Hematopoietic multipotent progenitor cell treated with erythropoietin and hydrocortisone succinate and interleukin-3 and kit ligand, for 4 days (in vitro differentiated cells): ENCODE measurements at regions not wholly inside any gene's neighbourhood (a gene's known extent, or its start where the extent isn't known, plus 50 kb on each side); places are given as distances from the start of the nearest gene placed in this dataset.

Experiments
- DNase-seq: peaks from one replicate; pipeline ENCODE4 v3.0.0-alpha.2; 2015

DNA sequence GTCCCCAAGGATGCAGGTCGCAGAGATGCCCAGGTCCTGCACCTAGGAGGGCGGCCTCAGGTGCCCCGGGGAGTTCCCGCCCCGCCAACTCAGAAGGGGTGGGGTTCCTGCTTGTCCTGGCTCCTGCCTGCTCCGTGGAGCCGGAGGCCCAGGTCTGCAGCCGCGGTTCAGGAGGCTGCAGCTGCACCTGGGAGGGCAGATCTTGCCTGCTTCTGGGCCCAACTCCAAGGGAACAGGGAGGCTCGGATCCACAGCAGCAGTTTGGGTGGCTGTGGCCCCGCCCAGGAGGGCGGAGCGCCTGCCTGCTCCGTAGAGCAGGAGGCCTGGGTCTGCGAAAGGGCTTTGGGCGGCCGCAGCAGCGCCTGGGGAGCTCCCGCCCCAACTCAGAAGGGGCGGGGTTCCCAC lies 108.2 kb upstream of the EGR2 start:
- no peak for DNase-seq

DNA sequence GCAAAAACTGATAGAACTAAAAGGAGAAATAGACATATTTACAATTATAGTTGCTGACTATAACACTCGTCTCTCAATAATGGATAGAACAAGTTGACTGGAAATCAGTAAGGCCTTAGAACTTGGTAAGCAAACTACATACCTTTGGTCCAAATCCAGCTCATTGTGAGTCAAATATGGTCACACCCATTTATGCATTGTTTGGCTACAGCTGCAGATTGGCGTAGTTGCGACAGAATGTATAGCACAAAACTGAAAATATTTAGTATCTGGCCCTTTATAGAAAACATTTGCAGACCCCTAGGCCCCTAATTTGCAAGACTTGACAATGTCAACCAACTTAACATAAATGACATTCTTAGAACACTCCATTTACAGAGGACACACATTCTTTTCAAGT lies 103.6 kb upstream of the EGR2 start:
- no peak for DNase-seq

DNA sequence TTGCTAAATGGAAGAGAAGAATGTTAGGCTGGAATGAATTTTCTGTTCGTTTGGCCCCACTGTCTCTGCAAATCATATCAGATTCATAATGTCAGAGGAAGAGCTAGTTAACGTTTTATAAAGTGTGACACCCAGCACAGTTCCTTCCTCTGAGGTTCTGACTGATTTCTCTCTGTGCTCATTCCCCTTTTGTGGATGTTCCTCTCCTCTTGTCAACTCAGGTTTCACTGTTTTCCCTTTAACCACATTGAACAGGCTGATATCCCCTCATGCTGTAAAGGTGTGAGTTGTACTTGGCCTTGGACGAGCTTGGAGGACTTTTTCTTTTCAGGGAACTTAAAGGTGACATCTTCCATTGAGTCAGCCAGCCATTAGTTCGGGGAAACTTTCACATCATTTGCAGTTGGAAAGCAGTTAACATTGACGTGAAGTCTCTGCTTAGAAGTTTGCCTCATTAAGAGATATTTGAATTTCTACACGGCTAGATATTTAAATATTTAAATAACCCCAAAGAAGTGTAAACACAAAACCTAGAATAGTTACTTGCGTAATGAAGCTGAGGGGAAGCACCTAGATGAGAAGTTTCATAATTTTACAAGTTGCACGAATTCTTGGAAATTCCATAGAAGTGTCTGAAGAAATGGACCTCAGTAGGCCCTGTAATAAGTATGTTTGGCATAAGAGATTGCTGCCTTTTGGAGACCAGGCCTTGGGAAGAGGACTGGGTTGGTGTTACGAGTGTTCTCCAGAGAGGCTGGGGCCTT lies 101.5 kb upstream of the EGR2 start:
- no peak for DNase-seq

DNA sequence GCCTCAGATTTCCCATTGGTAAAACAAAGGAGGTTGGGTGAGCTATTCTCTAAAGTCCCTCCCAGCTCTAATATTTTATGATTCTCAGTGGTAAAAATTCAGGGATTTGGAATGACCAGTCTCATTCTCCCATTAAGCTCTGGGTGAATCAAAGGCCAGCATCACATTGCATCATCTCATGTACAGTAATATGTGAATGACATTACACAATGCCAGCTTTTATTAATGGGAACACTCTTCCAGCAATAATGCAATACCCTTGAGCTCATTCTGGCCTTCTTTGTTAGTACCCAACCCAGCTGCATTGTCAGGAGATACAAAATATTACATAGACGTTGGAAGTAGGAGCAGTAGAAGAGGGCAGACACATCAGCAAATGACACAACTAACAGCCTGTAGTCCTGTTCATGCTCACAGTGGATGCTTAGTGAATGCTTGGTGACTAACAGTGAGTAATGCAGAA lies 100.0 kb upstream of the EGR2 start:
- DNase-seq = no peak

DNA sequence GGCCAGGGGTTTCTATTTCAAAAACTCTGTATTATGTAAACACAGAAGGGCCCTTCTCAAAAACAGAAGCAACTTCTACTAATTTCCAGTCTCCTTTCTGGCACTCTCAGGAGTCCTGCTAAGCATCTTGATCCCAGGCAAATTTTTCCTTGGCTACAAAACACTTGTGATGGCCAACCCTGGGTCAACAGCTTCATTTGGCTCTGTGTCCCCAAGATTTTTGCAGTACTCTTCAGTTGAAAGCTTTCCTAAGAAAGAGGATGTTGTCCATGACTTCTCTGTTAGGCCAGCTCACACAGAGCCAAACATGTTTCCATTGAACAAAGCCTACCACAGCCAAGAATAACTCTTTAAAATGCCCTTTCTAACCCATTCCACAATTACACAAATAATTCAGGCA lies 99.0 kb upstream of the EGR2 start:
- no peak for DNase-seq

DNA sequence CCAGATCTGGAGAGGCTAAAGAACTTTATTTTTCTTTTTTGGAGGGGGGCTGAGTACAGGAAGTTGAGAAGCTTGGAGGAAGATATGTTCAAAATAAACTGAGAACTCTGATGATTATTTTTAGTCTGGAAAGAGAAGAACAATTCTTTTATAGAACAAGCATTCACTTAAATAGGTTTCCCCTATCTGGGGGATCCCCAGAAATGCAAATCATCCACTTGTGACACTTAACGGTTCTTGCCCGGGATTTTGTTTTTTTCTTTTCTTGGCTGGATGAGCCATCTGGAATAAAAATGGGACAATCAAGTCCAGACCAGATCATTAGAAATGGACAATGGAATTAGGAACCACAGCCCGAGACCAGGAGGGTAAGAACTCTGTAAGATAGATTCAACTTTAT lies 95.9 kb upstream of the EGR2 start:
- DNase-seq = no peak

DNA sequence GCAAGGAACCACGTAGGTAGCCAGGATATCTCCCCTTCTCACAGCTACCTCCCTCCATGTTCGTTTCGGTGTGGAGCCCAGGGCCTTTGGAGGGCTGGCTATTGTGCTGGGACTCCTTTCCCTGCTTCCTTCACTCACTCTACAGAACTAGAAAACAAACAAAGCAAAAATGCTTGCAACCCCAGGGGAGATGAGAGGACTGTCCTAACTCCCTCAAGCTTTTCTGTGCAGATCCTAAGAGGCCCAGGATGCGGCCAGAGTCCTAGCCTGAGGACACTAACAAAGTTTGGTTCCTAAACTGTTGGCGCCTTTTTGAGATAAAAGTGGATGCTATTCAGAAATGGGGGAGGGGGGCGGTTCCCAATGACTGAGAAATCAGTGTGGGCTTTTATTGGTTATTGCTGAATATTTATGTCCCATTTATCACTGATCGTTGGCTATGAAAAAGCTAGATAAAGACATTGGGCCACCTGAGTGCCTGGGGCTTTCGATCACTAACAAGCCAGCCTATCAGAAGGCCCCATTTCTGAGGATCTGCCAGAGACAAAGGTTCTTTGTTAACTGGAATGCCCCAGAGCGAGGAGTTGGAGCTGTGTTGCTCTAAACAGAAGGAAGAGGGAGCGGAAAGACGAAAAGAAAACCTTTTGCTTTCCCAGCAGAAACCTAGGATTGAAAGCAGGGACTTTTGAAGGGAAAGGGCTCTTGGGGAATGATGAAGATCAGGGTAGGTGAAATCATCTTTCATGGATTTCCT lies 95.2 kb upstream of the EGR2 start:
- no peak for DNase-seq

DNA sequence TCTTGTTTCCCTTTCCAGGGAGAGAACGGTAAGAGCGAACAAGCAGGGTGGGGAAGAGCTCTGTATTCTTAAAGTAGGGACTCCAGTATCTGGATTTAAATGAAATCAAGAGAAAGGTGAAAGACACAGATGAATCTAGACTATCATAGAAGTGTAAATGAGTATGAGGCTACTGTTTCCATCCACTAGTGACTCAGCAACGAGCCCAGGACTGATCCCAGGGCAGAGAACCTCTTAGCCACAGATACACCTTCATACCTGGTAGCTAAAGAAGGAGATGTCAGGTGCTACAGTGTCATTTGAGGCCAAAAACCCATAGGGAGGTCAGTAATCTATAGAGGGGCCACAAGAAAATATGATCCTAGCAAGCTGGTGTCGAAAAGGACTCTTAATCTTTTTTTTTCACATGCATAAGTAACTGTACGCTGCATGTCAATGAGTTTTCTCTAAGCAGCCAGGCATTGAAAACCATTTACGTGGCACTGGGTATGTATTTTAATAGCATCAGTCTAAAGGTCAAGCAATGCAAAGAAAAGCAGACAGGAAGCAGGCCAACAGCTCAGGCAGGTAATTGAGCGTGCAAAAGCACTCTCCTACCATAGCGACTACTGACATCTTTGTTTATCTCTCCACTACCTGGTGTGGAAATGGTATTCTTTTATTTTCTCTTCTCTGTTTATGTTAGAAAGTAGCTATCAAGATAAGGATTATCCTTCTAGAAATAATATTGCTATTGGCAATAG lies 91.5 kb upstream of the EGR2 start:
- DNase-seq = no peak

DNA sequence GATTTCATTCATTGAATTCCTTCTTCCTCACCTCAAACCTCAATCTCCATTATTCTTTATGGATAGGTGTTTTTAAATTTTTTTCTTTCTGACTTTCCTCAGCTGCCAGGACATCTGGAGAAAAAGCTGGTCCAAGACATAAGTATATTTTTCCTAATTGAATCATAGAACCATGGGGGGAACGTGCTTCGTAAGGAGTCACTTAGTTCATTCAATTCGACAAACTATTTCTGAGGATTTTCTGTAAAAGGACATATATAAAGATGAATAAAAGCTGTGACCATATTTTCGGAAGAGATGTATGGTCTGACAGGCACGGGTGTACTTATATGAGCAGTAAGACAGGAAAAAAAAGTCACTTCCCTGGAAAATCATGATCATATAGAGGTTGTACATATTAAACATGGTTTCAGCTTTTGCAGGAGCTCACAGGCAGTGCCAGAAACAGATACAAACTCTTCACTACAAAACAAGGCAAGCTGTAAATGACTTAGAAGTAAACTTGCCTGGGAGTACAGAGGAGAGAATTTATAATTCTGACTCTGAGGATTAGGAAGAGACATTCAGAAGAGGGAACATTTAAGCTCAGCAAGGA lies 88.2 kb upstream of the EGR2 start:
- DNase-seq = no peak

DNA sequence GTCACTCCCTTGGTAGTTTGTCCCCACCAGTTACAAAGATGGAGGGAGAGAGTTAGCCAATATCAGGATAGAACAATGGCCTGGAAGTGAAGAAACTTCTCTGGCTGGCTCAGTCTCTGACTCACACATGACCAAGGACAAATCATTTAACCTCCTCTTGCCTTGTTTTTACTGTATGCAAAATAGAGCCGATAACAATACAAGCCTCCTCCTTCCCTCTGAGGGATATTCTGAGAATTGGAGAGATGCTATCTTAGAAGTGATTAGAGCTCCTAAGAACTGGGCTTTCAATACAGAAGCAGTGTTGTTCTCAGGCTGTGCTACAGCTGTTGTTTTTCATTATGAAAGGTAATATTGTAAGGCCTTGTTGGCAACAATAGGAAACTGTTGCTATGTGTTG lies 87.7 kb upstream of the EGR2 start:
- no peak for DNase-seq

DNA sequence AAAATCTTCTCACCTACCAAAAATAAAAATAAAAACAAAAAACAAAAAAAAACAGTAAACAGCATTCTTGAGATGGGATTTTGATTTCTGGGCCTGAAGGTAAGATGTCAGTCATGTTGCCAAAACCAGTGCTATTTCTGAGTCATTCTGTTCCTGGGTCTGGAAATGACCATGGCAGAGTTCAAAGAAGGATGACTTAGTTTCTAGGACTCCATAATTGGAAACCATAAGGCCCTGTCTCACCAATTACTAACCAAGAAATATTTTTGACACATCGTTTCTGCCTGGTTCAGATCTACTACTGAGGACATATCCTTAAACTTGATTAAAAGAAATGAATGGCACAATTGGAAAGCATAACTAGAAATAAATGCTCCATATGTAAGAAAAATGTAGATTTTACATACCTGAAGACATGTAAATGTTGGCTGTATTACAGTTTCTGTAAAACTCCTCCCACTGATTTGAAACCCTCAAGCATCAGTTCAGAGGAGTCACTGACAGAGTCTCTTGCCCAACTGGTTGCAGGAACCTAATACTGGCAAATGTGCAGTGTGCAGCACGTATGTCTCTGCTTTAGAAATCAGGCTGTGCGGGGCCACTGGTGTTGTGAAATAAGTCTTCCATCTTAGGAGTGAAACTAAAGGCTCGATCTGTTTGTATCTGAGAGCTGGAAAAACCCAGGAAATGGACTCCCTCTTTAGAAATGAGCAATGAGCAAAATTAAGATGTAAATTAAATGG lies 84.8 kb upstream of the EGR2 start:
- no peak for DNase-seq

DNA sequence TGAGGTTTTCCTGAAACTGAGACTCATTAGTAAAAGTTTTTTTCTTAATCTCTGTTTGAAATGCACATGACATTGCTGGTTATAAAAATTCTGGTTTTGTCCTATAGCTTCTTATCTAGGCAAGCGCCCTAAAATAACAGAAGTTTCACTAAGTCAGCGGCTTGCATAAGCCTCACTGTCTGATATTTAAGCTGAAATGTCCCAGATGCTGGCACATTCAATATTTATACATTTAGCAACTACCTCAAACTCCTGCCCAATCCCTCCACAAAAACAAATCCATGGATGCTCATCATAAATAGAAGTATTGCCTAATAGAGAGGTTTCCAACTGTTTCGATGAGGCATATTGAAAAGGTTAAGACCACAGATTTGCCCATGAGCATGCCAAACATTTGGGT lies 83.1 kb upstream of the EGR2 start:
- no peak for DNase-seq

DNA sequence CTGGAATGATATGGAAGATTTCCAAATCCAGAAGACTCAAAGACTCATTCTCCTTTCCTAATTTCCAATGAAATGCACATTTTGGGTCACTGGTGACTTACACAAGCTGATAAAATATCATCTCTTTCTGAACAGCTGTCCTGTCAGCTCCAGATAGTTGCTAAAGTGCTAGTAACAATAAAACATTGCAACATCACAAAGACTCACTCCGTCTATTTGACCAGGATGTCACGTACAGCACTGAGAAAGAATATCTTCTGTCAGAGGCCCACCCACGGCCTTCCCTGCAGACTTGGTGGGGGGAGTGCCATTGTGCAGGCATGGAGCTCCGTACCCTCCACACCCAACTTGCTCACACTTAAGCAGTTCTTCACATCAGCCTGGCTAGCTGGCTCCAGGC lies 78.9 kb upstream of the EGR2 start:
- no peak for DNase-seq

DNA sequence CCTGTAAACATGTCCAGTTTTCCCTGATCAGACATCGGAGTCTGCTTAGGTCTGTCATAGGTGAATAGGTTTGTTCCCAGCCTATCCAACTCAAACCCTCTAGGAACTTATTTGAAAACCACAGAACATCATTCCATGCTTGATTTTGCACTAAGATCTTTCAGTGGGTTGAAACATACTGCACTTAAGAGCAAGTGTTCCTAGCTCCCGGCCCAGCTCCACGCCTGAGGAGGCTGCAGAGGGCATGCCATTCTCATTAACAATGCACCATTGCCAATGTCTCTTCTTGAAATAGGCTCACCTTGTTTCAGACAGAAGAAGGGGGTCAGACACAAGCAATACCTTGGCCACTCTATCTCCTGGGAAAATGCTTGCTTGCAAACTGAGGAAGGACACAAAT lies 78.0 kb upstream of the EGR2 start:
- no peak for DNase-seq

DNA sequence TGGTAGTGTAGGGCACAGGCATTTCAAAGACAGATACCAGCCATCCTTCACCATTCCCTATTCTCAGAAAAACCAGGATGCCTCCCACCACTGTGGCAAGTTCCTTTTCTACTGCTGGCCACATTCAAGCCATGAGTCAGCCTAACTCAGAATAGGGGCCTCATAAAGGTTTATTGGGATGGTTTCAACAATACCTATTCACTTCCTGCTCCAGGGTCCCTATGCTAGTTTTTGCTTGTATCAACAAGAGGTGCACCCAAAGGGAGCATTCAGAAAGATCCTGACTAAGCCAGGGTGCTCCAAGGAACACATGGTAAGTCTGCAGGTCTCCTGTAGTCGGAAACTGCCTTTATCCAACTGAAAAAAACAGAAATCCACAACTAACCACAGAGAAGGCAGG lies 76.9 kb upstream of the EGR2 start:
- DNase-seq = no peak

DNA sequence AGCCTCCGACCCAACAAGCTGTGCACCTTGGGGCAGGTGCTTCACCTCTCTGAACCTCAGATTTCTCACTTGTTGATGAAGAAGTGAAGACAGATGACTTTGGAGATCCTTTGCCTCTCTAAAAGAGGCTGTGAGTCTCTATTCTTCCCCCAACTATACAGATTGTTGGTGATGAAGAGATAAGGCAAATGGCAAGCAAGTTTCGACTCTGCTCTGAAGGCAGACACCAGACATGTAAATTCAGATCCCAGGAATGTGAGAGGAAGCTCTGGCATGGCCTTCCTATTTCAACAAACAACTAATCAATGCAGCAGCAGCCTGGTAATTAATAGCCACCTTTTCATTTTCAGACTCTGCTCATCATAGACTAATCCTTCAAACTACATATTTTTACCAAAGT lies 74.2 kb upstream of the EGR2 start:
- DNase-seq = no peak

DNA sequence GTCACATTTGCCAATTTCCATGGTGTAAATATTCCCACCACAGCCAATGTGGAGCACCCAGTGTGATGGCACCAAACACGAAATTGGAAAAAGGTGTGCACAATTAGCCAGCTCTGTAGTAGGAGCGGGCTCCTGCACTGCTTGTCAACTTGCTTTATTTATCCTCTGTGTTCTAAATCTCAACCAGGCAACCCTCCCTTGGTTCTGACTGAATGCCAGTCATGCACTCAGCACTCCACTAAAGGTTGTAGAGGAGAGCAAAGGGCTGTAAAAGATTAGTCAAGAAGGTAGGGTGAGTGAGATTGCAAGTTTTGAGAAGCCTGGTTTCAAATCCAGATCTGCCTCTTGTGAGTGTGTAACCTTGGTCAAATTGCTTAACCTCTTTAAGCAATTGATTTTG lies 71.5 kb upstream of the EGR2 start:
- no peak for DNase-seq

DNA sequence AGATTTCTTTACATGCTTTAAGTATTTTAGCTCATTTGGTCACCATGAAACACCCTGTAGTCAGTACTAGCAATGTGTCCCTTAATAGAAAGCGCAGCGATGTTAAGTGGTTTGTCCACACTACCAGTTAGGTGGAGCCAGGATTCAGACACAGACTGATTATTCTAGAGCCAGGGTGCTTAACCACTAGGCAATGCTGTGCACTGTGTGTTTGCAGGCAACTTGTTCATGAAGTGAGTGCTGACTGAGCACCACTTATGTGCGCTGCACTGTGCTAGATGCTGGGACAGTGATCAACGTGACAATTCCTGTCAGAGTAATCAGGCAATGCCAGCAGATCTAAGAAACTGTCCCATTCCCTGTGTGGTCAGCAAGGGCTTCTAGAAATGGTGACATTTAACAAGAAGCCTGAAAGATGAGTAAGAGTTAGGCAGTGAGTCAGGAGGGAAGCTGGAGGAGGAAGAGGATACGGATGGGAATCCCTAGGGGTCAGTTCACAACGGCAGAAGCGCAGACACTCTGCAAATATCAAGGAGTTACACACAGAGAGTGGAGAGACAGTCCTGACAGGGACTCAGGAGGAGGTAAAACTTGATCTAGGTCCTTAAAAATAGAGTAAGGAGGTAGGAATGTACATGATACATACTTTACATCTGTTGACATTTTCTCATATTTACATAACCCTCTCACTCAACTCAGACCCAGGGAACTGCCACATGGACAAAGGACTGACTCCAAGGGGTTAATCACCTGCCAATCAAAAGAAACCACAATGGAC lies 69.7 kb upstream of the EGR2 start:
- no peak for DNase-seq

DNA sequence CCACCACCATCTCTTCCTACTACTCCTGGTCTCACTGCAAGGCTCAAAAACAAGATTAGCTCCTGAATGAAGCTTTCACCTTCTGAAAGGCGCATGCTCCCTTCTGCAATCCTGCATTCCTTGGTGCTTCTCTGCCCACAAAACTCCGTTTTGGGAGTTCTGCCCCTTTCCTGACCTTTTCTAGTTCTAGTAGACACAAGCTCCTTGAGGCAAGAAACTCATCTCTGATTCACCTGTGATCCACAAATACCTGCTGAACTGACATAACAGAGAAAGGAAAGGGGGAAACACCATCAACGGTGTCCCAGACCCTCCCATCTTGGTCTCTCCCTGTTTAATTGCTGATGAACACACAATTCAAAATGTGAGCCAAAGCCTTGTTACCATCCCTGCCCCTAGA lies 64.0 kb upstream of the EGR2 start:
- DNase-seq = no peak

DNA sequence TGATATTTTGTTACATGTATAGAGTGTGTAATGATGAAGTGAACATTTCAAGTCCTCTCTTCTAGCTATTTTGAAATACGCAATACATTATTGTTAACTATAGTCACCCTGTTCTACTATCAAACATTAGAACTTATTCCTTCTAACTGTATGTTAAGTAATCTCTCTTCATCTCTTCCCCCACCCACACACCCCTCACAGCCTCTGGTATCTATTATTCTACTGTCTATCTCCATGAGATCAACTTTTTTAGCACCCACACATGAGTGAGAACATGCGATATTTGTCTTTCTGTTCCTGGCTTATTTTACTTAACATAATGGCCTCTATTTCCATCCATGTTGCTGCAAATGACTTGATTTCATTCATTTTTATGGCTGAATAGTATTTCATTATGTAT lies 57.7 kb upstream of the EGR2 start:
- no peak for DNase-seq

DNA sequence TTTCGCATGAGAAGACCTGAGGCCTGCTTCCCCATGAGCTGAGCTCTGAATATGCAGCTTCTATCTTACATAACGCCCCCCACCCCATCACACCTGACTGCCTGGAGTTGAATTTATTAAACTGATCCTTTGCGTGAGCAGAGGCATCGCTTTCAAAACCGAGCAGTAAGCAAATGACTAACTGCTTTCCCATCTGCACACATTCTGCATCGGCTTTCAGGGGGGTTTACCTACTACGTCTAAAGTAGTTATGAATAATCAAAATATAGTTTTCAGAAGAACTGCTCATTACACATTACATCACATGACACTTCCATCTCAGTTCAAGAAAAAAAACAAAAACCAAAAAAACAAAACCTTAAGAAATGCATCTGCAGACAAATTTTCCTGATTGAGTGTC lies 54.7 kb upstream of the EGR2 start:
- DNase-seq = no peak

DNA sequence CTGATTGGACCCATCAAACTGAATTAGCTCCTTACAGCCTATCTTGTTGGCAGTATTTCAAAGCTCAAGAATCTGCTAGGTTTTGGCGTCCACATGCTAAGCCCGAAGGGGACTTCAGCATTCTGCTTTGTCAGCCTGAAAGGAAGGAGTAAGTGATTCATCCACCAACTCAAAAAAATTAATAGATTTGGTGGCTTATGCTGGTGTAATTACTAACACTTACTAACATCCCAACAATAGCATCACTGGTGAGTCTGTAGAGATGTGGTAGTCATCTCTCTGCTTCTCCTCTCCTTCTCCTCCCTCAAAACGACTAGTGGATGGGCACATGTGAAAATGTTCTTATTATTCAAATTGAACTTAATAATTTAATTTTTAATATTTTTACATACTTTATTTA lies 53.8 kb upstream of the EGR2 start:
- no peak for DNase-seq
